ENCODE measurements at regions not wholly inside any gene's neighbourhood (a gene's known extent, or its start where the extent isn't known, plus 50 kb on each side); places are given as distances from the start of the nearest gene placed in this dataset.

DNA sequence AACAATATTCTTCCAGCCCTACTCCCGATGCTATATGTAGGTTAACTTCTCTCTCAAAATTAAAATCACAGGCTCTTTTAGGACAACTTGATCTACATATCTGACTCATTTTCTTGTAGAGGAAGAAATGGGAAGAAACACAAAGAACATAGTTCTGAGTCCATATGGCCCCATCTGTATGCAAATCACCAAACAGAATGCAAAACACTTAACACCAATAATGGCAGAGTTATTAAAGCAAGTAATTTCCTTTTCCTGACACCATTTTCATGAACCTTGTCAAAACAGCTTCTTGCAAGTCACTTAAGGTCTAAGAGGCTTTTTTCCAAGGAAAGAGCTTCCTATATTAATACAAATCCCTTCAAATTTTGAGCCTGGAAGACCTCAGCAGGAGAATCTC lies 300.4 kb upstream of the CLEC14A start:
- no peak overlapping the region for H3K4me3 ChIP-seq (ENCODE audit: insufficient read depth, low read depth, low read length)
- H2AFZ ChIP-seq (replicated peaks; ENCODE audit: low read length, poor library complexity): no peak overlapping the region
- H3K9me1 ChIP-seq (ENCODE audit: insufficient read depth, low read length): no peaks in the 10 kb centered on the region
- H3K4me2 ChIP-seq (ENCODE audit: low read depth, low read length): no peak overlapping the region
- no peak overlapping the region for H2BK15ac ChIP-seq (ENCODE audit: low read depth, low read length)
- H2AK9ac ChIP-seq (replicated peaks; ENCODE audit: low read depth, low read length, poor library complexity): no peak overlapping the region
- H4K8ac ChIP-seq (ENCODE audit: low read depth in 2 of 2, low read length in 2 of 2): no peak overlapping the region
- H3K4ac ChIP-seq (ENCODE audit: low read depth, low read length): no peak overlapping the region
- no TSS peak for BruUV-seq (replicated peaks)
- intact Hi-C loops (cut with micrococcal nuclease): no loop called here
- no peak overlapping the region for H3K23ac ChIP-seq (ENCODE audit: low read depth, low read length)
- TF ChIP-seq BHLHE40 (IDR thresholded peaks at IDR 0.05; ENCODE audit: low read depth, low read length): no peak
- no peak for TF ChIP-seq CEBPB (IDR thresholded peaks at IDR 0.05; ENCODE audit: low read depth, low read length)
- TF ChIP-seq, protein P1, sequence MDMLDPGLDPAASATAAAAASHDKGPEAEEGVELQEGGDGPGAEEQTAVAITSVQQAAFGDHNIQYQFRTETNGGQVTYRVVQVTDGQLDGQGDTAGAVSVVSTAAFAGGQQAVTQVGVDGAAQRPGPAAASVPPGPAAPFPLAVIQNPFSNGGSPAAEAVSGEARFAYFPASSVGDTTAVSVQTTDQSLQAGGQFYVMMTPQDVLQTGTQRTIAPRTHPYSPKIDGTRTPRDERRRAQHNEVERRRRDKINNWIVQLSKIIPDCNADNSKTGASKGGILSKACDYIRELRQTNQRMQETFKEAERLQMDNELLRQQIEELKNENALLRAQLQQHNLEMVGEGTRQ (IDR thresholded peaks at IDR 0.05; ENCODE audit: low read depth, low read length): no peak
- no peak for TF ChIP-seq MAFK (IDR thresholded peaks at IDR 0.05; ENCODE audit: low read depth, low read length)
- TF ChIP-seq, protein P2, sequence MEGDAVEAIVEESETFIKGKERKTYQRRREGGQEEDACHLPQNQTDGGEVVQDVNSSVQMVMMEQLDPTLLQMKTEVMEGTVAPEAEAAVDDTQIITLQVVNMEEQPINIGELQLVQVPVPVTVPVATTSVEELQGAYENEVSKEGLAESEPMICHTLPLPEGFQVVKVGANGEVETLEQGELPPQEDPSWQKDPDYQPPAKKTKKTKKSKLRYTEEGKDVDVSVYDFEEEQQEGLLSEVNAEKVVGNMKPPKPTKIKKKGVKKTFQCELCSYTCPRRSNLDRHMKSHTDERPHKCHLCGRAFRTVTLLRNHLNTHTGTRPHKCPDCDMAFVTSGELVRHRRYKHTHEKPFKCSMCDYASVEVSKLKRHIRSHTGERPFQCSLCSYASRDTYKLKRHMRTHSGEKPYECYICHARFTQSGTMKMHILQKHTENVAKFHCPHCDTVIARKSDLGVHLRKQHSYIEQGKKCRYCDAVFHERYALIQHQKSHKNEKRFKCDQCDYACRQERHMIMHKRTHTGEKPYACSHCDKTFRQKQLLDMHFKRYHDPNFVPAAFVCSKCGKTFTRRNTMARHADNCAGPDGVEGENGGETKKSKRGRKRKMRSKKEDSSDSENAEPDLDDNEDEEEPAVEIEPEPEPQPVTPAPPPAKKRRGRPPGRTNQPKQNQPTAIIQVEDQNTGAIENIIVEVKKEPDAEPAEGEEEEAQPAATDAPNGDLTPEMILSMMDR (conservative IDR thresholded peaks at IDR 0.05; ENCODE audit: low read depth, low read length): no peak
- TF ChIP-seq RAD21 (IDR thresholded peaks at IDR 0.05; ENCODE audit: low read length): no peak
- no peak for TF ChIP-seq MXI1 (IDR thresholded peaks at IDR 0.05; ENCODE audit: borderline replicate concordance, low read depth, low read length)
- TF ChIP-seq FOS (IDR thresholded peaks at IDR 0.05; ENCODE audit: low read depth, low read length): no peak
- TF ChIP-seq, protein P3, sequence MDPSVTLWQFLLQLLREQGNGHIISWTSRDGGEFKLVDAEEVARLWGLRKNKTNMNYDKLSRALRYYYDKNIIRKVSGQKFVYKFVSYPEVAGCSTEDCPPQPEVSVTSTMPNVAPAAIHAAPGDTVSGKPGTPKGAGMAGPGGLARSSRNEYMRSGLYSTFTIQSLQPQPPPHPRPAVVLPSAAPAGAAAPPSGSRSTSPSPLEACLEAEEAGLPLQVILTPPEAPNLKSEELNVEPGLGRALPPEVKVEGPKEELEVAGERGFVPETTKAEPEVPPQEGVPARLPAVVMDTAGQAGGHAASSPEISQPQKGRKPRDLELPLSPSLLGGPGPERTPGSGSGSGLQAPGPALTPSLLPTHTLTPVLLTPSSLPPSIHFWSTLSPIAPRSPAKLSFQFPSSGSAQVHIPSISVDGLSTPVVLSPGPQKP (IDR thresholded peaks at IDR 0.05; ENCODE audit: borderline replicate concordance, low read depth, low read length): no peak
- TF ChIP-seq NFE2L2 (IDR thresholded peaks at IDR 0.05; ENCODE audit: low read depth, low read length): no peak
- TF ChIP-seq SMC3 (IDR thresholded peaks at IDR 0.05; ENCODE audit: low read depth, low read length): no peak
- no peak for TF ChIP-seq MAZ (IDR thresholded peaks at IDR 0.05; ENCODE audit: borderline replicate concordance, low read depth, low read length)
- TF ChIP-seq POLR2A (IDR thresholded peaks at IDR 0.05; ENCODE audit: low read depth, low read length): no peak
- no peak for TF ChIP-seq RFX5 (IDR thresholded peaks at IDR 0.05; ENCODE audit: low read depth, low read length)
- no peak for TF ChIP-seq CHD1 (IDR thresholded peaks at IDR 0.05; ENCODE audit: low read depth, low read length)
- no peak for TF ChIP-seq RCOR1 (IDR thresholded peaks at IDR 0.05; ENCODE audit: insufficient replicate concordance, low read length)
- H3K27ac ChIP-seq (ENCODE audit: insufficient read depth, low read length): no peak overlapping the region
- H4K5ac ChIP-seq (ENCODE audit: low read depth, low read length): no peak overlapping the region
- H4K91ac ChIP-seq (ENCODE audit: insufficient read depth, low read depth, low read length): no peak overlapping the region
- H2BK120ac ChIP-seq (ENCODE audit: low read depth, low read length): no peak overlapping the region
- H4K20me1 ChIP-seq (ENCODE audit: insufficient read depth, low read length): no peaks in the 10 kb centered on the region
- no peak overlapping the region for H2AK5ac ChIP-seq (ENCODE audit: low read depth, low read length)
- no peaks in the 10 kb centered on the region for H3K27me3 ChIP-seq (ENCODE audit: control insufficient read depth, insufficient read depth, low read length)
- no peaks in the 10 kb centered on the region for H3K4me1 ChIP-seq (ENCODE audit: control insufficient read depth, insufficient read depth, low read length)
- H3K79me1 ChIP-seq (ENCODE audit: low read depth in 1 of 2, low read length in 2 of 2): no peaks in the 10 kb centered on the region
- H2BK5ac ChIP-seq (ENCODE audit: low read depth, low read length, poor library complexity, severe bottlenecking): no peak overlapping the region
- H2BK20ac ChIP-seq (ENCODE audit: low read depth, low read length): no peak overlapping the region
- in situ Hi-C loops (cut with MboI; ENCODE audit: low sequenced_read_pairs): no loop called here
- no peak for DNase-seq
- WGBS, 2 experiments (ENCODE audit: extremely low coverage in 2 of 2, insufficient read length in 1 of 2): no CpG with 5 or more reads among the region's 1 CpG
- no peak overlapping the region for H3K18ac ChIP-seq (ENCODE audit: low read depth, low read length)
- no peak for ATAC-seq (ENCODE audit: low read depth)
- POLR2A ChIA-PET (ENCODE audit: unreplicated experiment): interaction anchor here (0.6 kb wide), 1 partner anchor 1315 kb away, joined by 6 read pairs; no protein-coding TSS in a partner anchor
- H3K9me3 ChIP-seq (ENCODE audit: control insufficient read depth, insufficient read depth, low read length): peaks cover 8% of the 10 kb centered on the region
- no peak overlapping the region for H3K9ac ChIP-seq (ENCODE audit: low read depth, low read length)
- CTCF ChIA-PET: no interaction called here
- no peaks in the 10 kb centered on the region for H3K36me3 ChIP-seq (ENCODE audit: control insufficient read depth, insufficient read depth, low read length)
- no peak overlapping the region for H3K56ac ChIP-seq (ENCODE audit: extremely low read depth, insufficient read depth, low read length)
- dilution Hi-C loops (cut with HindIII; ENCODE audit: low sequenced_read_pairs, unreplicated experiment): no loop called here
- no peak overlapping the region for H3K14ac ChIP-seq (replicated peaks; ENCODE audit: low read depth, low read length)
